Activated naive CD4-positive, alpha-beta T cell treated with anti-CD3 and anti-CD28 coated beads for 36 hours (primary cell): ENCODE measurements at regions not wholly inside any gene's neighbourhood (a gene's known extent, or its start where the extent isn't known, plus 50 kb on each side); places are given as distances from the start of the nearest gene placed in this dataset. TPM values are rescaled to one million over a fixed set of nuclear protein-coding genes. Genes with fewer than 3 reads are reported as not detected.

ENCODE experiments used
- CTCF ChIA-PET: fragments of 350-600 bp; sonication (Branson Sonifier 250); formaldehyde crosslinking; loops from one replicate; lab custom pipeline; 2021; ENCODE audit warnings: antibody characterized with exemption; lab: Charles Lee
- DNase-seq: peaks from one replicate; pipeline ENCODE4 v3.0.0-alpha.2; 2020
- H3K27ac Mint-ChIP-seq: one replicate; pipeline ENCODE4 v1.8.0; 2021; ENCODE audit warnings: mild to moderate bottlenecking, mixed read lengths
- H3K27me3 Mint-ChIP-seq: one replicate; pipeline ENCODE4 v1.8.0; 2021; ENCODE audit warnings: low read depth, mixed read lengths
- H3K36me3 Mint-ChIP-seq: one replicate; pipeline ENCODE4 v1.8.0; 2021; ENCODE audit warnings: low read depth, mixed read lengths
- H3K4me1 Mint-ChIP-seq: one replicate; pipeline ENCODE4 v1.8.0; 2021; ENCODE audit warnings: low read depth, mixed read lengths
- H3K4me3 Mint-ChIP-seq: one replicate; pipeline ENCODE4 v1.8.0; 2021; ENCODE audit warnings: mild to moderate bottlenecking, moderate library complexity, mixed read lengths
- H3K9me3 Mint-ChIP-seq: one replicate; pipeline ENCODE4 v1.8.0; 2021; ENCODE audit warnings: mixed read lengths
- intact Hi-C: fragments of 100-400 bp; cut with micrococcal nuclease; formaldehyde crosslinking; loops from one replicate; pipeline ENCODE4 v1.15.1; 2023
- microRNA-seq: library from miRNA; unstranded; fragments of <30 nt; microRNA quantifications from one replicate; pipeline ENCODE4 v1.2.0, GENCODE V29; 2022; ENCODE audit warnings: borderline microRNAs expressed, borderline replicate concordance

DNA sequence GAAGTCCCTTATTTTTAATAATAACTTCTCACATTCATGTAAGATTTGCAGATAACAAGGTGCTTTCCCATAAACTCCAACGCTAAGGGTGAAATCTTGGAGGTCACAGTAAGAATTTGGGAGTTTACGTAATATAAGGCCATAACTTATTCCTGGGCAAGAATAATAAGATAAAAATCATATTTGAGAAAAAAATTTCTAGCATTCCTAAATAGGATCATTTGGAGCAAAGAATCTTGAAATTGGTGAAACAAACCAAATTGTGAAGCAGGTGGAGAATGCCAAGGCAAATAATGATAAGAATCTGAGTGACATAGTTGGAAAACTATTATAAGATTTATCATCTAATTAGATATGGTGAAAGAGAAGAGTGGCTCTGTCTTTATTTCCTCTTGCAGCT, 50.4 kb upstream of the FGF16 start:
- CTCF ChIA-PET: no interaction called here
- Mint-ChIP-seq H3K36me3 (no peaks in the 10 kb centered on the region), H3K9me3 (no peaks in the 10 kb centered on the region), H3K27ac (no peak overlapping the region), H3K27me3 (no peaks in the 10 kb centered on the region), H3K4me1 (no peaks in the 10 kb centered on the region), H3K4me3 (no peak overlapping the region)
- intact Hi-C loops: no loop called here
- DNase-seq: no peak

Small RNA genes lying in the stretch of these regions (microRNA-seq; reads per million reads assigned to microRNA genes)
- gene MIR325 (not detected), gene MIR384 (not detected)
